Fibroblast of gingiva (primary cell): ENCODE measurements at regions not wholly inside any gene's neighbourhood (a gene's known extent, or its start where the extent isn't known, plus 50 kb on each side); places are given as distances from the start of the nearest gene placed in this dataset.

Source experiments
- DNase-seq: peaks from one replicate; pipeline ENCODE4 v3.0.0-alpha.2; 2011; ENCODE audit warnings: low read depth

- no peak for DNase-seq
Observed at GRCh38 chr2:2640818-2641217, 309.7 kb upstream of the MYT1L start.

DNA sequence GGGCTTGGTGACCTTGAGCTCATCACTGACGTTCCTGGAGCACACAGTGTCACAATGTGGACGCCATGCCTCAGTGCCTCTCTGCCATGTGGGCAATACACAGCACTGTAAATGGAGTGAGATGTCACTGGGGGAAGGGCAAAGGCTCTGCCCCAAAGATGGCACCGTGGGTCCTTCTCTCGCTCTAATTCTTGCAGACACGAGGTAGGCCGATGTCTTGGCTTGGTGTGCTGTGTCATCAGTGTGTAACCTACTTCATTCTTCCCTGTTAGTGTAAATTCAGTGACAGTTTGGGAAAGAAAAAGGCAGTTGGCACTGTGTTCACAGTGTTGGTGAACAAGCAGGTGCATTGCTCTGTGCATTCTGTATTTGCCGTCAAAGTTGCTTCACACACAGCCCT, 309.3 kb upstream of the MYT1L start:
- no peak for DNase-seq

DNA sequence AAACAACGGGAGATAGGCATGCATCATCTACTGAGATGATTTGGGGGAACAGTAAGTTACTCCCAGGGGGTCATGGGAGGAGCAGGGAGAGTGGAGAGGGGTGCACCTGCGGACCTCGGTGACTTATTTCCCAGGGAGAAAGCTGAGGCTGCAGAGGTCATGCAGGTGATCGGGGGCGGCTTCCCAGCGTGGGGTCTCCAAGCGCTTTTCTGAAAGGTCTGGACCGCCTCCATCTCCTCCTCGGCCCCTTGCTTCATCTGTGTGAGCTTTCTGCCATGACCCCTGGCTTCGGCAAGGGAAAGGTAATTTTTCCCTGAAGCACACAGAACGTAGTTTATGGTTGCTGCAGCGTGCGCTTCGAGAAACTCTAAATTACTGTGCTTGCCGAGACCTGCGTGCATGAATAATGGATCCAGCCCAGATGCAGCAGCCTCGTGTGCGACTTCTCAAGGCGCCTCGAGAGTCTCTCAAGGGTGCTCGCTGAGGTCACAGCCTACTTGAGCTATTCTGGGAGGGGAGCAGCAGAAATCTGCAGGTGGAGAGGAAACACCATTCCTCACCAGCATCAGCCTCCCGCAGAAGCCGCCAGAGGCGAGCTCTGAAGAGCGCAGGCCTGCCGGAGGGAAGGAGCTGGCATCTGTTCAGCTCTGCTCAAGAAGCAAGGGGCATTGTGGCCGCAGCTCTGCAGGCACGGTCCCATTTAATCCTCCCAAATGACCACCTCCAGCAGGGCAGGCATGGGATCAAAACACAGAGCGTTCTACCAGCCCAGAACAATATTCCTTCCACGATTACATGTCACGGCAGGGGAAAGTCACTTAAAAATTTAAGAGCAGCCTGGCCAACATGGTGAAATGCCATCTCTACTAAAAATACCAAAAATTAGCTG, 308.4 kb upstream of the MYT1L start:
- no peak for DNase-seq

- no peak for DNase-seq
Observed at GRCh38 chr2:2638547-2639220, 307.6 kb upstream of the MYT1L start.

DNA sequence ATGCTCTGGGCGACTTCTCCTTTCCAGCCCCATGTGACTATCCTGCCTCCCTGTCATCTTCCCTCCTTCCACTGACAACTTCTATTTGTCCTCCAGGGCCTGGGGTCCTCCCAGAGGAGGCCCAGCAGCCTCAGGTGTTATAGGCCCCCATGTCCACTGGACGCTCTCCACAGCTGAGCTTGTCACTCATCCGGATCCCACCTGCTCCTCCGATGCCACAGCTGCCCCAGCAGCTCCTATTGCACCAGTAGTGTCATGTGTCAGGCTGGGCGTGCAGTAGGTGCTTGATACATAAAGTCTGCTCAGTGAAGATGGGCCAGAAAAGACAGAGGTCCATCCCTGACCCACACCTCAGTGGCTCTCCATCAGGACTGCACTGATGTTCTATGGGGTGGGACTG, 305.7 kb upstream of the MYT1L start:
- no peak for DNase-seq

GRCh38 chr2:2635025-2635528, 304.0 kb upstream of the MYT1L start:
- DNase-seq = no peak

GRCh38 chr2:2633017-2633416, 301.9 kb upstream of the MYT1L start:
- no peak for DNase-seq

GRCh38 chr2:2623939-2624338, 292.9 kb upstream of the MYT1L start:
- no peak for DNase-seq

- DNase-seq = no peak
Observed at GRCh38 chr2:2621855-2622254, 290.8 kb upstream of the MYT1L start.

- DNase-seq = no peak
Observed at GRCh38 chr2:2620604-2621003, 289.5 kb upstream of the MYT1L start.

- no peak for DNase-seq
Observed at GRCh38 chr2:2619995-2620394, 288.9 kb upstream of the MYT1L start.

- no peak for DNase-seq
Observed at GRCh38 chr2:2614452-2614851, 283.4 kb upstream of the MYT1L start.

DNA sequence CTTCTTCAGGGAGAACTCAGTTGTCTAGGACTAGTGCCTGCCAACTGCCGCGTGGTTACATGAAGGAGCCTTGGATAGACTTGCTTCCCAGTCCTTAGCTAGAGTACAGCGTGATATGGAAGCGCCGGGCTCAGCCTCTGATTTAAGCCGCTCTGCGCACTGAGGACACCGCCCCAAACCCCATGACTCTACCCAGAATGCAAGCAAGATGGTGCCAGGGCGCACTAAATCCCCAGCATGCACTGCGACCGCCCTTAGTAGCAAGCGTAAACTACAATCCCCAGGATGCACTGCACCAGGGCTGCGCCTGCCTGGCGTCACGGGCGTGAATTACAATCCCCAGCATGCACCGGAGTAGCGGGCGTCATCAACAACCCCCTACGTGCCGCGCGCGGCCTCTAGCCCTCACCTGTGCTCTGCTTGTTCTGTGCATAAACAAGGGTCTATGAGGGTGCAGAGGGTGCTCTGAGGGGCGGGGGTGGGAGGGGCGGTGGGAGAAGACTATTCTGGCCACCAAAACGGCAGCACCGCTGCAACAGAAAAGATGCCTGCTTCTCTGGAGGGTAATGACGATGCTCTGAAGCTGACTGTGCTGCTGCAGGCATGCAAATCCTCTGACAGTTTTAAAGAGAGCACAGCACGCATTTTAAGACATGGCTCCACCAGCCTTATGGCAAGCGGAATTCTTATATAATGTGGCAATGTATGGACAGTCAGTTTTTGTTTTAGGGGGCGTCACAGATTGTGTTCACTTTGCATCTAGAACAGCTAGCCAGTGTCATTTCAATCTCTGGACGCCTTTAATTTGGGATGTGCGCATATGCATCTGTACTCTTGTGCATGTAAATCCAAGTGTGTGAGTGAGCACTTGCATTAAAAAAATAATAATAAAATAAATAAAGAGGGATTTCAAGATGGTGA, 282.5 kb upstream of the MYT1L start:
- DNase-seq = peak; percentile 16

DNA sequence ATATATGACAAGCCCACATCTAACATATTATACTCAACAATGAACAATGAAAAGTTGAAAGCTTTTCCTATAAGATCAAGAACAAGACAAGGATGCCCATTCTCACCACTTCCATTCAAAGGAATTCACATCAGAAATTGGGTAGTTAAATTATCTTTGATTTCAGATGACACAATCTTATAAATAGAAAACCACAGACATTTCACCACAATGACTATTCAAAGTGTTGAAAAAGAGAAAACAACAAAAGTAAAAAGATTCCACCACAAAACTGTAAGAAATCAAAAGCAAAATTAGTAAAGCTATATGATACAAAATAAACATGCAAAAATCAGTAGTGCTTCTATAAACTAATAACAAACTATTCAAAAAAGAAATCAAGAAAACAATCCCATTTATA, 279.7 kb upstream of the MYT1L start:
- DNase-seq = no peak

- DNase-seq = no peak
Observed at GRCh38 chr2:2600366-2600765, 269.3 kb upstream of the MYT1L start.

GRCh38 chr2:2599441-2599840, 268.4 kb upstream of the MYT1L start:
- no peak for DNase-seq

DNA sequence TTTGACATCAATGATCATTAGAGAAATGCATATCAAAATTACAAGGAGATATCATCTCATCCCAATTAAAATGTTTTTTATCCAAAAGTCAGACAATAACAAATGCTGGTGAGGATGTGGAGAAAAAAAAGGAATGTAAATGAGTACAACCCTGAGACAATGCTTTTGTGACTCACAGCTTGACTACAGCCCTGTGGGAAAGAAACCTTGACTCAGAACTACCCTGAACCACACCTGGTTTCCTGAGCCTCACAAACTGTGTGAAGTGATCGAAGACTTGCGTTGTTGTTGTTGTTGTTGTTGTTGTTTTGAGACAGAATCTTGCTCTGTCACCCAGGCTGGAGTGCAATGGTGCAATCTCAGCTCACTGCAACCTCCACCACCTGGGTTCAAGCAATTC, 266.6 kb upstream of the MYT1L start:
- DNase-seq = no peak

DNA sequence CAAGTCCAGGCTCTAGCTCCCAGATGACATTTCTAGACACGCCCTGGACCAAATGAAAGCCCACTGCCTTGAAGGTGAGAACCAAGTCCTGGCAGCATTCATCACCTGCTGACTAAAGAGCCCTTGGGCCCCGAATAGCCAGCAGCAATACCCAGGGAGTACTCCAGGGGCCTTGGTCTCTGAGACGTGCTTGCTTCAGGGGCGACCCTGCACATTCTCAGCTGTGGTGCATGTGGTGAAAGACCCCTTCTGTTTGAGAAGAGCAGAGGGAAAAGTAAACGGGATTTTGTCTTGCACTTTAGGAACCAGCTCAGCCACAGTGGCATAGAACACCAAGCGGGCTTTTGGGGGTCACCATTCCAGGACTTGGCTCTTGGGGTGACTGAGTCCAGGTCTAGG, 260.5 kb upstream of the MYT1L start:
- DNase-seq = no peak

- DNase-seq = no peak
Observed at GRCh38 chr2:2590841-2591541, 259.9 kb upstream of the MYT1L start.

GRCh38 chr2:2590141-2590540, 259.1 kb upstream of the MYT1L start:
- no peak for DNase-seq

DNA sequence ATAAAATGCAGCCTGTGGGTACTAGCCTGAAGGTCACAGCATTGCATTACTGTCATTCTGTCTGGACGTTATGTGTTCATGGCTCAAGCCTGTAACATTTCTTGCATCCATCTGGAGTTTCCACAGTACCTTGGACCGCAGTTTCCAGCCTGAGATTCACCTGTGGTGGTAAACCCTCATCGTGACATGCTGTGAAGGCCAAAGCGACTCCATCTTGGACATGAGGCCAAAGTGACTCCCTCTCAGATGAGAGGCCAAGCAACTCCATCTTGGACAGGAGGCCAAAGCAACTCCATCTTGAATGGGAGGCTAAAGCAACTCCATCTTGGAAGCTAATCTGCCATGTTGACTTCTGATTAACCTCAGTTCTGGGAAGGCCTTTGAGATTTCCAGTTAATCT, 257.7 kb upstream of the MYT1L start:
- no peak for DNase-seq

DNA sequence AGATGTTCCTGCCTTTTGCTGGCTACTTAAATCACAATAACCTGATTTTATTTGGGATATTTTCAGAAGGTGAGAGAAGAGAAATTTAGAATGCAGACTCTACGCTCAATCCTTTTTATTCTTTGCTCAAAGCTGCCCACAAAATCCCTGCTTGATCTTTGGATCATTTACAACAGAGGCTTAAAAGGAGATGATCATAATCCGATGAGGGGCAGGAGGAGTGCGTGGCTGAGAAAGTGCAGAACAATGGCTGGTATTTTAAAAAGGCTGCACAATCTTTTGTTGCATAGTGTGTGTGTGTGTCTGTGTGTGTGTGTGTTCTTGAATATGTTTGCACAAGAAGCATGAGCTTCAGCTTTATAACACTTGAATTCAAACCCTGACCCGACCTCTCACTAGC, 256.3 kb upstream of the MYT1L start:
- no peak for DNase-seq
